GM23338 (cell line): ENCODE measurements at regions not wholly inside any gene's neighbourhood (a gene's known extent, or its start where the extent isn't known, plus 50 kb on each side); places are given as distances from the start of the nearest gene placed in this dataset.

Source experiments
- ATAC-seq: fragments of 200-7000 bp; cut with Tn5 transposase; 3 replicates; pipeline ENCODE4 v1.9.1; 2020
- DNase-seq: peaks from one replicate; pipeline ENCODE4 v3.0.0-alpha.2; 2015; ENCODE audit warnings: low spot score
- H2AFZ ChIP-seq: fragments of 200-600 bp; sonication (generic); 2 replicates; pipeline ENCODE4 v1.8.0; 2016; ENCODE audit warnings: antibody characterized with exemption, mild to moderate bottlenecking, moderate library complexity
- H3F3A ChIP-seq: fragments of 200-600 bp; sonication (generic); replicated peaks from 2 replicates; pipeline ENCODE4 v1.8.0; 2017; ENCODE audit warnings: antibody characterized with exemption, mixed run types, low read depth
- H3K27ac ChIP-seq: fragments of 200-600 bp; sonication (generic); 2 replicates; pipeline ENCODE4 v1.6.1; 2016; ENCODE audit warnings: low read depth
- H3K27me3 ChIP-seq: fragments of 200-600 bp; sonication (generic); 2 replicates; pipeline ENCODE4 v1.8.0; 2016; ENCODE audit warnings: mild to moderate bottlenecking, mixed run types, moderate library complexity; ENCODE audit not compliant: insufficient read depth
- H3K36me3 ChIP-seq: fragments of 200-600 bp; sonication (generic); 2 replicates; pipeline ENCODE4 v1.8.0; 2016; ENCODE audit warnings: mild to moderate bottlenecking; ENCODE audit not compliant: insufficient read depth
- H3K4me1 ChIP-seq: fragments of 200-600 bp; sonication (generic); 2 replicates; pipeline ENCODE4 v1.8.0; 2016; ENCODE audit warnings: mild to moderate bottlenecking, moderate library complexity; ENCODE audit not compliant: insufficient read depth
- H3K4me2 ChIP-seq: fragments of 200-600 bp; sonication (generic); 2 replicates; pipeline ENCODE4 v1.7.1; 2017; ENCODE audit warnings: mixed run types
- H3K4me3 ChIP-seq: fragments of 200-600 bp; sonication (generic); 2 replicates; pipeline ENCODE4 v1.6.1; 2016; ENCODE audit warnings: mixed run types
- H3K79me2 ChIP-seq: fragments of 200-600 bp; sonication (generic); replicated peaks from 2 replicates; pipeline ENCODE4 v1.8.0; 2017; ENCODE audit warnings: mild to moderate bottlenecking; ENCODE audit not compliant: insufficient read depth
- H3K9me2 ChIP-seq: fragments of 200-600 bp; sonication (generic); 2 replicates; pipeline ENCODE4 v1.8.0; 2017; ENCODE audit not compliant: insufficient read depth
- H4K20me1 ChIP-seq: fragments of 200-600 bp; sonication (generic); replicated peaks from 2 replicates; pipeline ENCODE4 v1.8.0; 2017; ENCODE audit warnings: mild to moderate bottlenecking; ENCODE audit not compliant: insufficient read depth
- H3K27ac Mint-ChIP-seq: 2 replicates; pipeline ENCODE4 v1.8.0; 2020; ENCODE audit warnings: inconsistent platforms, mild to moderate bottlenecking, moderate library complexity, mixed read lengths
- H3K27me3 Mint-ChIP-seq: 3 replicates; pipeline ENCODE4 v1.8.0; 2022; ENCODE audit warnings: low read depth, mild to moderate bottlenecking, moderate library complexity, mixed read lengths, inconsistent platforms; ENCODE audit not compliant: insufficient read depth, poor library complexity
- H3K36me3 Mint-ChIP-seq: 3 replicates; pipeline ENCODE4 v1.8.0; 2021; ENCODE audit warnings: low read depth, mild to moderate bottlenecking, inconsistent platforms, moderate library complexity, mixed read lengths
- H3K4me1 Mint-ChIP-seq: 3 replicates; pipeline ENCODE4 v1.8.0; 2020; ENCODE audit warnings: mild to moderate bottlenecking, inconsistent platforms, mixed read lengths
- H3K4me3 Mint-ChIP-seq: 3 replicates; pipeline ENCODE4 v1.8.0; 2021; ENCODE audit warnings: moderate library complexity, mild to moderate bottlenecking, inconsistent platforms, mixed read lengths
- H3K9me3 Mint-ChIP-seq: 3 replicates; pipeline ENCODE4 v1.8.0; 2020; ENCODE audit warnings: moderate library complexity, mild to moderate bottlenecking, inconsistent platforms, mixed read lengths
- CREB1 ChIP-seq: fragments of 250-450 bp; sonication (Bioruptor Pico); IDR thresholded peaks from 2 replicates; pipeline ENCODE4 v1.5.0; 2020; ENCODE audit warnings: low read depth, mild to moderate bottlenecking, moderate library complexity
- EZH2 ChIP-seq: fragments of 200-600 bp; sonication (generic); IDR thresholded peaks from one replicate; pipeline ENCODE4 v1.8.0; 2017; ENCODE audit warnings: antibody characterized with exemption, mild to moderate bottlenecking, low read depth; ENCODE audit not compliant: unreplicated experiment
- EZH2phosphoT487 ChIP-seq: fragments of 200-600 bp; sonication (generic); IDR thresholded peaks from one replicate; pipeline ENCODE4 v1.8.1; 2018; ENCODE audit warnings: antibody characterized with exemption; ENCODE audit not compliant: unreplicated experiment
- JUNB ChIP-seq: IDR thresholded peaks from one replicate; pipeline ENCODE4 v1.6.1; 2016; ENCODE audit warnings: antibody characterized with exemption; ENCODE audit not compliant: unreplicated experiment
- NANOG ChIP-seq: IDR thresholded peaks from 2 replicates; pipeline ENCODE4 v1.6.1; 2016; ENCODE audit warnings: antibody characterized with exemption, borderline replicate concordance
- POLR2AphosphoS5 ChIP-seq: IDR thresholded peaks from 2 replicates; pipeline ENCODE4 v1.6.1; 2016; ENCODE audit warnings: antibody characterized with exemption, low read depth
- STAT1 ChIP-seq: IDR thresholded peaks from one replicate; pipeline ENCODE4 v1.6.1; 2016; ENCODE audit warnings: antibody characterized with exemption; ENCODE audit not compliant: unreplicated experiment
- ZNF114 ChIP-seq: fragments of 250-450 bp; sonication (Bioruptor Pico); IDR thresholded peaks from 2 replicates; pipeline ENCODE4 v1.5.0; 2020; ENCODE audit warnings: mild to moderate bottlenecking, moderate library complexity
- ZNF331 ChIP-seq: fragments of 250-450 bp; sonication (Bioruptor Pico); IDR thresholded peaks from 2 replicates; pipeline ENCODE4 v1.5.0; 2020; ENCODE audit warnings: low read depth, mild to moderate bottlenecking, moderate library complexity
- TF ChIP-seq, protein P1 (sequence below): IDR thresholded peaks from one replicate; pipeline ENCODE4 v1.6.1; 2018; ENCODE audit warnings: antibody characterized with exemption; ENCODE audit not compliant: unreplicated experiment
- TF ChIP-seq, protein P2 (sequence below): IDR thresholded peaks from 2 replicates; pipeline ENCODE4 v1.6.1; 2016; ENCODE audit warnings: antibody characterized with exemption
- TF ChIP-seq, protein P3 (sequence below), 2 experiments: fragments of 200-600 bp in 1 of 2; sonication (generic) in 1 of 2; conservative IDR thresholded peaks; 2 replicates each; pipeline versions ENCODE4 v1.5.1 to v1.6.1; 2016 to 2017; ENCODE audit warnings: antibody characterized with exemption in 2 of 2, low read depth in 2 of 2, mild to moderate bottlenecking in 2 of 2, moderate library complexity in 1 of 2

DNA sequence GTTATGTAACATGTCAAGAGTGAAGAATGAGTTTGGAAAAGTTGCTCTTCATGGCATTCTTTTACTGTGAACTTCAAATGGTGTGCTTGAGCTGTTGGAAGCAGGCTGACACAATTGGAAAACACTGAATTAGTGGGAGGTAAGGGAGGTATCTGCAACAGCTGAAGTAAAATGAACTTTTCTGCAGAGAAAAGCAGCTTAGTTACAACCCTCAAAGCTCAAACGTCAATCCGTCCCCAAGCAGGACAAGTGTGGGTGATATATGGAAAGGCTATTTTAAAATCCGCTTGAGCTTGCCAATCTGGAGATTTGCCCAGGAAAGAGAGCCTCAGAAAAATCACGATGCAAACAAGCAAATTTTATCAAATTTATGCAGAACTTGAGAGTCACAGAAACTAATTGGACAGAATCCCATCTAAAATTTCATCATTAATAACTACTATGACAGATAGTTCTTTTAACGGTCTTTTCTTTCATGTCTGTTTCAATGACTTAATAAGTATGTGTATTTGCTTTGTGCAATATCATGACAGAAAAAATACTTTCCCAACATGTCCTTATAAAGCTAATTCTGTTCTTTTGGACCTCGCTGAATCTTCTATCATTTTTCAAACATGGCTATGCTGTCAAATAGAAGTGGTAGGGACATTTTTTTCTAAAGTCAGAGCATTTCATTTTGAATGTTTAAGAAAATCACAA lies 266.6 kb upstream of the SLITRK3 start:
- DNase-seq (no peak), ATAC-seq (no peak)
- H3K27ac Mint-ChIP-seq, result no peak overlapping the region
- no peaks in the 10 kb centered on the region for H3K4me1 Mint-ChIP-seq
- no peaks in the 10 kb centered on the region for H3K36me3 Mint-ChIP-seq
- no peaks in the 10 kb centered on the region for H3K79me2 ChIP-seq
- H3K9me2 ChIP-seq, result no peaks in the 10 kb centered on the region
- no peak overlapping the region; the same call in 1 of the 2 replicates for H2AFZ ChIP-seq
- H3F3A ChIP-seq, result no peaks in the 10 kb centered on the region
- no peak overlapping the region for H3K4me2 ChIP-seq
- H3K4me3 Mint-ChIP-seq, result no peak overlapping the region
- H3K9me3 Mint-ChIP-seq, result no peaks in the 10 kb centered on the region
- no peaks in the 10 kb centered on the region for H3K36me3 ChIP-seq
- no peaks in the 10 kb centered on the region for H4K20me1 ChIP-seq
- H3K27me3 Mint-ChIP-seq, result no peaks in the 10 kb centered on the region
- H3K4me1 ChIP-seq, result no peaks in the 10 kb centered on the region
- H3K27ac ChIP-seq, result no peak overlapping the region
- no peak overlapping the region for H3K4me3 ChIP-seq
- H3K27me3 ChIP-seq, result no peaks in the 10 kb centered on the region
- TF ChIP-seq NANOG (no peak), POLR2AphosphoS5 (no peak), CREB1 (CRISPR knock-in tag) (no peak), EZH2 (no peak), STAT1 (no peak), ZNF331 (CRISPR knock-in tag) (no peak)
- TF ChIP-seq, protein P1, sequence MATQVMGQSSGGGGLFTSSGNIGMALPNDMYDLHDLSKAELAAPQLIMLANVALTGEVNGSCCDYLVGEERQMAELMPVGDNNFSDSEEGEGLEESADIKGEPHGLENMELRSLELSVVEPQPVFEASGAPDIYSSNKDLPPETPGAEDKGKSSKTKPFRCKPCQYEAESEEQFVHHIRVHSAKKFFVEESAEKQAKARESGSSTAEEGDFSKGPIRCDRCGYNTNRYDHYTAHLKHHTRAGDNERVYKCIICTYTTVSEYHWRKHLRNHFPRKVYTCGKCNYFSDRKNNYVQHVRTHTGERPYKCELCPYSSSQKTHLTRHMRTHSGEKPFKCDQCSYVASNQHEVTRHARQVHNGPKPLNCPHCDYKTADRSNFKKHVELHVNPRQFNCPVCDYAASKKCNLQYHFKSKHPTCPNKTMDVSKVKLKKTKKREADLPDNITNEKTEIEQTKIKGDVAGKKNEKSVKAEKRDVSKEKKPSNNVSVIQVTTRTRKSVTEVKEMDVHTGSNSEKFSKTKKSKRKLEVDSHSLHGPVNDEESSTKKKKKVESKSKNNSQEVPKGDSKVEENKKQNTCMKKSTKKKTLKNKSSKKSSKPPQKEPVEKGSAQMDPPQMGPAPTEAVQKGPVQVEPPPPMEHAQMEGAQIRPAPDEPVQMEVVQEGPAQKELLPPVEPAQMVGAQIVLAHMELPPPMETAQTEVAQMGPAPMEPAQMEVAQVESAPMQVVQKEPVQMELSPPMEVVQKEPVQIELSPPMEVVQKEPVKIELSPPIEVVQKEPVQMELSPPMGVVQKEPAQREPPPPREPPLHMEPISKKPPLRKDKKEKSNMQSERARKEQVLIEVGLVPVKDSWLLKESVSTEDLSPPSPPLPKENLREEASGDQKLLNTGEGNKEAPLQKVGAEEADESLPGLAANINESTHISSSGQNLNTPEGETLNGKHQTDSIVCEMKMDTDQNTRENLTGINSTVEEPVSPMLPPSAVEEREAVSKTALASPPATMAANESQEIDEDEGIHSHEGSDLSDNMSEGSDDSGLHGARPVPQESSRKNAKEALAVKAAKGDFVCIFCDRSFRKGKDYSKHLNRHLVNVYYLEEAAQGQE, result no peak
- TF ChIP-seq, protein P2, sequence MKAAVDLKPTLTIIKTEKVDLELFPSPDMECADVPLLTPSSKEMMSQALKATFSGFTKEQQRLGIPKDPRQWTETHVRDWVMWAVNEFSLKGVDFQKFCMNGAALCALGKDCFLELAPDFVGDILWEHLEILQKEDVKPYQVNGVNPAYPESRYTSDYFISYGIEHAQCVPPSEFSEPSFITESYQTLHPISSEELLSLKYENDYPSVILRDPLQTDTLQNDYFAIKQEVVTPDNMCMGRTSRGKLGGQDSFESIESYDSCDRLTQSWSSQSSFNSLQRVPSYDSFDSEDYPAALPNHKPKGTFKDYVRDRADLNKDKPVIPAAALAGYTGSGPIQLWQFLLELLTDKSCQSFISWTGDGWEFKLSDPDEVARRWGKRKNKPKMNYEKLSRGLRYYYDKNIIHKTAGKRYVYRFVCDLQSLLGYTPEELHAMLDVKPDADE, result no peak

DNA sequence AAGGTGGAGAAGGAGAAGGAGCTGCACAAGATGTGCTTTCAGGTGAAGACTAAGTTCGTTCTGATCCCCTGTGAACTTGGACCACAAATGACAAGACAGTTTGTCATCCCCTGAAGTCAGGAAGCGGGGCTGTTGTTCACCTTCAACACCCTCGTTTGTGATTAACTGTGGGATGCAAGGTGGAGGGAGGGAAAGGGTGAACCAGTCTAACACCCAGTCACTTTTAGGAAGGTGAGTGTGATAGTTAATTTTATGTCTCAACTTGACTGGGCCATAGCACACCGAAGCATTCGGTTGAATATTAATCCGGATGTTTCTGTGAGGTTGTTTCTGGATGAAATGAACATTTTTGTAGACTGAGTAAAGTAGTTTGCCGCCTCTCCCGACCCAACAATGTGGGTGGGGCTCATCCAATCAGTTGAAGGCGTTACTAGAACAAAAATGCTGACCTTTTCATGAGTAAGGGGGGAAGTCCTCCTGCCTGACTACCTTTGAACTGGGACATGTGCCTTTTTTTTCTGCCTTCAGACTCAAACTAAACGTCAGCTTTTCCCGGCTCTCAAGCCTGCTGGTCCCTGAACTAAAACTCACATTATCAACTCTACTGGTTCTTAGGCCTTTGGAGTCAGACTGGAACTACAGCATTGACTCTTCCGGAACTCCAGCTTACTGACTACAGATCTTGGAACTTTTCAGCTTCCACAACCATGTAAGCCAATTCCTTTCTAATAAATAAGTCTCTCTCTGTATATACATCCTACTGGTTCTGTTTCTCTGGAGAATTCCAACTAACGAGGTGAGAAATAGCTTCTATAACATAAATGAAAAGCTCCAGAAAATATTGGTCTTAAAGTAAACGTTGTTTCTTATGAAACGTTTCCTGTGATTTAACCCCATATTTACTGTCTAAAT lies 264.0 kb upstream of the SLITRK3 start:
- Histone ChIP-seq H3K9me2 (no peaks in the 10 kb centered on the region), H3K27me3 (no peaks in the 10 kb centered on the region), H3K4me1 (no peaks in the 10 kb centered on the region), H4K20me1 (no peaks in the 10 kb centered on the region), H3K27ac (no peak overlapping the region), H3K4me3 (no peak overlapping the region), H3K4me2 (no peak overlapping the region), H3F3A (no peaks in the 10 kb centered on the region), H3K36me3 (no peaks in the 10 kb centered on the region), H3K79me2 (no peaks in the 10 kb centered on the region), H2AFZ (peak overlapping the region; percentile 25; the same call in 1 of the 2 replicates)
- no peaks in the 10 kb centered on the region for H3K36me3 Mint-ChIP-seq
- ATAC-seq, result no peak
- H3K27ac Mint-ChIP-seq, result no peak overlapping the region
- TF ChIP-seq ZNF114 (no peak), ZNF331 (CRISPR knock-in tag) (no peak), EZH2phosphoT487 (no peak), JUNB (no peak), NANOG (no peak), EZH2 (no peak), CREB1 (CRISPR knock-in tag) (no peak)
- TF ChIP-seq, protein P2, result no peak
- TF ChIP-seq, protein P3, sequence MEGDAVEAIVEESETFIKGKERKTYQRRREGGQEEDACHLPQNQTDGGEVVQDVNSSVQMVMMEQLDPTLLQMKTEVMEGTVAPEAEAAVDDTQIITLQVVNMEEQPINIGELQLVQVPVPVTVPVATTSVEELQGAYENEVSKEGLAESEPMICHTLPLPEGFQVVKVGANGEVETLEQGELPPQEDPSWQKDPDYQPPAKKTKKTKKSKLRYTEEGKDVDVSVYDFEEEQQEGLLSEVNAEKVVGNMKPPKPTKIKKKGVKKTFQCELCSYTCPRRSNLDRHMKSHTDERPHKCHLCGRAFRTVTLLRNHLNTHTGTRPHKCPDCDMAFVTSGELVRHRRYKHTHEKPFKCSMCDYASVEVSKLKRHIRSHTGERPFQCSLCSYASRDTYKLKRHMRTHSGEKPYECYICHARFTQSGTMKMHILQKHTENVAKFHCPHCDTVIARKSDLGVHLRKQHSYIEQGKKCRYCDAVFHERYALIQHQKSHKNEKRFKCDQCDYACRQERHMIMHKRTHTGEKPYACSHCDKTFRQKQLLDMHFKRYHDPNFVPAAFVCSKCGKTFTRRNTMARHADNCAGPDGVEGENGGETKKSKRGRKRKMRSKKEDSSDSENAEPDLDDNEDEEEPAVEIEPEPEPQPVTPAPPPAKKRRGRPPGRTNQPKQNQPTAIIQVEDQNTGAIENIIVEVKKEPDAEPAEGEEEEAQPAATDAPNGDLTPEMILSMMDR (conservative IDR thresholded peaks at IDR 0.05; ENCODE audit: low read depth in 2 of 2), result no peak
- no peaks in the 10 kb centered on the region for H3K4me1 Mint-ChIP-seq
- no peaks in the 10 kb centered on the region for H3K9me3 Mint-ChIP-seq
- no peaks in the 10 kb centered on the region for H3K27me3 Mint-ChIP-seq
- H3K4me3 Mint-ChIP-seq, result no peak overlapping the region
- DNase-seq, result no peak
